SK-N-SH (cell line): ENCODE measurements at regions not wholly inside any gene's neighbourhood (a gene's known extent, or its start where the extent isn't known, plus 50 kb on each side); places are given as distances from the start of the nearest gene placed in this dataset.

Experiments used
- CTCF ChIA-PET: fragments of 300-600, 350-600 bp; formaldehyde crosslinking; extraction: SDS; loops from one replicate; lab custom pipeline; 2021; lab: Yijun Ruan, JAX
- POLR2A ChIA-PET: fragments of 350-600 bp; sonication (Branson Sonifier 250); formaldehyde crosslinking; extraction: SDS; loops from one replicate; lab custom pipeline; 2020; ENCODE audit warnings: antibody characterized with exemption, inconsistent platforms; lab: Yijun Ruan, JAX
- DNase-seq: peaks from one replicate; pipeline ENCODE4 v3.0.0; 2012
- H2AFZ ChIP-seq: fragments of 200-600 bp; sonication (generic); 2 replicates; pipeline ENCODE4 v1.8.1; 2016; ENCODE audit warnings: antibody characterized with exemption, mild to moderate bottlenecking, low read depth
- H3F3A ChIP-seq: fragments of 200-600 bp; sonication (generic); replicated peaks from 2 replicates; pipeline ENCODE3; 2016; ENCODE audit warnings: antibody characterized with exemption, mild to moderate bottlenecking; ENCODE audit not compliant: insufficient read depth
- H3K27ac ChIP-seq, 2 experiments: fragments of 200-500 bp in 1 of 2; fragments of 200-600 bp in 1 of 2; sonication (Bioruptor generic) in 1 of 2; sonication (generic), shearing (Covaris generic) in 1 of 2; 2 replicates each; pipeline versions ENCODE4 v1.5.1 to v1.6.1; 2014 to 2016; ENCODE audit warnings: low read depth in 2 of 2, inconsistent platforms in 1 of 2, low read length in 1 of 2, mild to moderate bottlenecking in 1 of 2, mixed read lengths in 1 of 2
- H3K27me3 ChIP-seq: fragments of 200-600 bp; sonication (generic), shearing (Covaris generic); 2 replicates; pipeline ENCODE4 v1.6.1; 2016; ENCODE audit warnings: mixed run types; ENCODE audit not compliant: insufficient read depth
- H3K36me3 ChIP-seq, 2 experiments: fragments of 200-500 bp in 1 of 2; fragments of 200-600 bp in 1 of 2; sonication (Bioruptor generic) in 1 of 2; sonication (generic) in 1 of 2; replicated peaks in 1 of 2; 2 replicates each; pipeline versions ENCODE3 to v1.5.1; 2014 to 2016; ENCODE audit warnings: low read length in 1 of 2, mild to moderate bottlenecking in 1 of 2; ENCODE audit not compliant: insufficient read depth in 2 of 2, control insufficient read depth in 1 of 2
- H3K4me1 ChIP-seq, 2 experiments: fragments of 200-500 bp in 1 of 2; fragments of 200-600 bp in 1 of 2; sonication (Bioruptor generic) in 1 of 2; sonication (generic), shearing (Covaris generic) in 1 of 2; 2 replicates each; pipeline versions ENCODE4 v1.5.1 to v1.6.1; 2014 to 2016; ENCODE audit warnings: low read depth in 1 of 2, low read length in 1 of 2, mixed run types in 1 of 2; ENCODE audit not compliant: insufficient read depth in 2 of 2, control insufficient read depth in 1 of 2
- H3K4me2 ChIP-seq: fragments of 200-600 bp; sonication (generic), shearing (Covaris generic); 2 replicates; pipeline ENCODE4 v1.6.1; 2017; ENCODE audit warnings: mixed run types
- H3K4me3 ChIP-seq, 2 experiments: fragments of 200-500 bp in 1 of 2; fragments of 200-600 bp in 1 of 2; sonication (Bioruptor generic) in 1 of 2; sonication (generic), shearing (Covaris generic) in 1 of 2; 2 replicates each; pipeline versions ENCODE4 v1.5.1 to v1.8.1; 2014 to 2016; ENCODE audit warnings: low read depth in 2 of 2, inconsistent platforms in 1 of 2, low read length in 1 of 2, mild to moderate bottlenecking in 1 of 2, mixed read lengths in 1 of 2, moderate library complexity in 1 of 2
- H3K79me2 ChIP-seq: fragments of 200-600 bp; sonication (generic); 2 replicates; pipeline ENCODE4 v1.8.1; 2017; ENCODE audit warnings: mild to moderate bottlenecking; ENCODE audit not compliant: insufficient read depth
- H3K9ac ChIP-seq: fragments of 200-600 bp; sonication (generic); 2 replicates; pipeline ENCODE4 v1.6.1; 2017; ENCODE audit warnings: mixed run types
- H3K9me2 ChIP-seq: fragments of 200-600 bp; sonication (generic); 2 replicates; pipeline ENCODE4 v1.6.1; 2017; ENCODE audit warnings: mixed run types
- H3K9me3 ChIP-seq: fragments of 200-600 bp; sonication (generic); 2 replicates; pipeline ENCODE4 v1.6.1; 2017; ENCODE audit warnings: mixed run types, mild to moderate bottlenecking, moderate library complexity
- H4K20me1 ChIP-seq: fragments of 200-600 bp; sonication (generic); 2 replicates; pipeline ENCODE4 v1.6.1; 2017; ENCODE audit warnings: mild to moderate bottlenecking, mixed run types; ENCODE audit not compliant: insufficient read depth
- CHD2 ChIP-seq: fragments of 150-350 bp; IDR thresholded peaks from 2 replicates; pipeline ENCODE4 v1.6.1; 2018; ENCODE audit warnings: low read length; ENCODE audit not compliant: partially characterized antibody
- EP300 ChIP-seq, 2 experiments: IDR thresholded peaks; 2 replicates each; pipeline versions ENCODE4 v1.4.0 to v1.6.1; 2012; ENCODE audit warnings: borderline replicate concordance in 1 of 2, low read depth in 1 of 2, low read length in 1 of 2
- FOXJ3 ChIP-seq: sonication (generic); formaldehyde crosslinking; IDR thresholded peaks from 2 replicates; pipeline ENCODE4 v1.5.1; 2020; ENCODE audit warnings: mild to moderate bottlenecking, missing genetic modification reagents
- FOXM1 ChIP-seq: IDR thresholded peaks from 2 replicates; pipeline ENCODE4 v1.4.0; 2012; ENCODE audit warnings: low read depth, mild to moderate bottlenecking
- MAX ChIP-seq: IDR thresholded peaks from 2 replicates; pipeline ENCODE4 v1.4.0; 2012; ENCODE audit warnings: low read depth
- NRF1 ChIP-seq: IDR thresholded peaks from 2 replicates; pipeline ENCODE4 v1.6.1; 2012; ENCODE audit warnings: low read depth, mild to moderate bottlenecking, low read length
- RFX5 ChIP-seq: IDR thresholded peaks from 2 replicates; pipeline ENCODE4 v1.6.1; 2012; ENCODE audit warnings: mild to moderate bottlenecking, improper control_type of control experiment, low read length
- RXRA ChIP-seq: IDR thresholded peaks from 2 replicates; pipeline ENCODE4 v1.4.0; 2012; ENCODE audit warnings: low read depth, mild to moderate bottlenecking, borderline replicate concordance
- TAF1 ChIP-seq: IDR thresholded peaks from 2 replicates; pipeline ENCODE4 v1.6.1; 2012; ENCODE audit warnings: low read depth, mild to moderate bottlenecking, low read length, moderate library complexity, borderline replicate concordance
- TEAD4 ChIP-seq: IDR thresholded peaks from 2 replicates; pipeline ENCODE4 v1.4.0; 2012; ENCODE audit warnings: mild to moderate bottlenecking, borderline replicate concordance; ENCODE audit not compliant: insufficient read depth
- WGBS: methylation state at CpG from one replicate; pipeline ENCODE4 v1.1.6; 2017; ENCODE audit warnings: low lambda C conversion rate; 5-methylcytosine and 5-hydroxymethylcytosine counted together
- TF ChIP-seq, protein P1 (sequence below): fragments of 150-350 bp; IDR thresholded peaks from 2 replicates; pipeline ENCODE4 v1.6.1; 2016; ENCODE audit warnings: mild to moderate bottlenecking, low read depth, low read length
- TF ChIP-seq, protein P2 (sequence below): fragments of 200-600 bp; sonication (generic); IDR thresholded peaks from 2 replicates; pipeline ENCODE4 v1.6.1; 2017; ENCODE audit warnings: antibody characterized with exemption, mild to moderate bottlenecking, moderate library complexity
- TF ChIP-seq, protein P3 (sequence below): IDR thresholded peaks from 2 replicates; pipeline ENCODE4 v1.6.1; 2012; ENCODE audit warnings: mild to moderate bottlenecking, low read depth, low read length, moderate library complexity

GRCh38 chr5:50995285-50995942 is 329.0 kb downstream of the PARP8 start:
- ChIA-PET CTCF (interaction anchor here (1.6 kb wide), 1 partner anchor 26 kb away, joined by 3 read pairs; no protein-coding TSS in a partner anchor), POLR2A (no interaction called here)
- no peak for DNase-seq
- H3K27me3 ChIP-seq = no peaks in the 10 kb centered on the region; the same call in 1 of the 2 replicates
- H3K9me2 ChIP-seq = no peaks in the 10 kb centered on the region
- no peak overlapping the region for H3K27ac ChIP-seq
- no peaks in the 10 kb centered on the region for H3K79me2 ChIP-seq
- no peak overlapping the region for H3K4me3 ChIP-seq
- no peaks in the 10 kb centered on the region for H4K20me1 ChIP-seq
- no peaks in the 10 kb centered on the region for H3K9me3 ChIP-seq
- H2AFZ ChIP-seq = no peak overlapping the region
- H3F3A ChIP-seq = no peaks in the 10 kb centered on the region
- H3K4me2 ChIP-seq = no peak overlapping the region
- WGBS = 59% methylated on average over 3 of the region's 3 CpGs
- no peak for TF ChIP-seq RFX5
- TF ChIP-seq TEAD4 = no peak
- no peak for TF ChIP-seq MAX
- no peak for TF ChIP-seq FOXJ3 (CRISPR knock-in tag)
- H3K36me3 ChIP-seq = no peaks in the 10 kb centered on the region
- H3K9ac ChIP-seq = no peak overlapping the region
- H3K4me1 ChIP-seq = no peaks in the 10 kb centered on the region

GRCh38 chr5:51001227-51001923 is 334.9 kb downstream of the PARP8 start:
- TF ChIP-seq, protein P1, sequence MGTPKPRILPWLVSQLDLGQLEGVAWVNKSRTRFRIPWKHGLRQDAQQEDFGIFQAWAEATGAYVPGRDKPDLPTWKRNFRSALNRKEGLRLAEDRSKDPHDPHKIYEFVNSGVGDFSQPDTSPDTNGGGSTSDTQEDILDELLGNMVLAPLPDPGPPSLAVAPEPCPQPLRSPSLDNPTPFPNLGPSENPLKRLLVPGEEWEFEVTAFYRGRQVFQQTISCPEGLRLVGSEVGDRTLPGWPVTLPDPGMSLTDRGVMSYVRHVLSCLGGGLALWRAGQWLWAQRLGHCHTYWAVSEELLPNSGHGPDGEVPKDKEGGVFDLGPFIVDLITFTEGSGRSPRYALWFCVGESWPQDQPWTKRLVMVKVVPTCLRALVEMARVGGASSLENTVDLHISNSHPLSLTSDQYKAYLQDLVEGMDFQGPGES = no peak
- TF ChIP-seq, protein P2, sequence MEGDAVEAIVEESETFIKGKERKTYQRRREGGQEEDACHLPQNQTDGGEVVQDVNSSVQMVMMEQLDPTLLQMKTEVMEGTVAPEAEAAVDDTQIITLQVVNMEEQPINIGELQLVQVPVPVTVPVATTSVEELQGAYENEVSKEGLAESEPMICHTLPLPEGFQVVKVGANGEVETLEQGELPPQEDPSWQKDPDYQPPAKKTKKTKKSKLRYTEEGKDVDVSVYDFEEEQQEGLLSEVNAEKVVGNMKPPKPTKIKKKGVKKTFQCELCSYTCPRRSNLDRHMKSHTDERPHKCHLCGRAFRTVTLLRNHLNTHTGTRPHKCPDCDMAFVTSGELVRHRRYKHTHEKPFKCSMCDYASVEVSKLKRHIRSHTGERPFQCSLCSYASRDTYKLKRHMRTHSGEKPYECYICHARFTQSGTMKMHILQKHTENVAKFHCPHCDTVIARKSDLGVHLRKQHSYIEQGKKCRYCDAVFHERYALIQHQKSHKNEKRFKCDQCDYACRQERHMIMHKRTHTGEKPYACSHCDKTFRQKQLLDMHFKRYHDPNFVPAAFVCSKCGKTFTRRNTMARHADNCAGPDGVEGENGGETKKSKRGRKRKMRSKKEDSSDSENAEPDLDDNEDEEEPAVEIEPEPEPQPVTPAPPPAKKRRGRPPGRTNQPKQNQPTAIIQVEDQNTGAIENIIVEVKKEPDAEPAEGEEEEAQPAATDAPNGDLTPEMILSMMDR = no peak
- no peak for TF ChIP-seq CHD2
- TF ChIP-seq TAF1 = no peak
- no peak for TF ChIP-seq FOXM1
- no peak for TF ChIP-seq RXRA
- TF ChIP-seq, protein P3, sequence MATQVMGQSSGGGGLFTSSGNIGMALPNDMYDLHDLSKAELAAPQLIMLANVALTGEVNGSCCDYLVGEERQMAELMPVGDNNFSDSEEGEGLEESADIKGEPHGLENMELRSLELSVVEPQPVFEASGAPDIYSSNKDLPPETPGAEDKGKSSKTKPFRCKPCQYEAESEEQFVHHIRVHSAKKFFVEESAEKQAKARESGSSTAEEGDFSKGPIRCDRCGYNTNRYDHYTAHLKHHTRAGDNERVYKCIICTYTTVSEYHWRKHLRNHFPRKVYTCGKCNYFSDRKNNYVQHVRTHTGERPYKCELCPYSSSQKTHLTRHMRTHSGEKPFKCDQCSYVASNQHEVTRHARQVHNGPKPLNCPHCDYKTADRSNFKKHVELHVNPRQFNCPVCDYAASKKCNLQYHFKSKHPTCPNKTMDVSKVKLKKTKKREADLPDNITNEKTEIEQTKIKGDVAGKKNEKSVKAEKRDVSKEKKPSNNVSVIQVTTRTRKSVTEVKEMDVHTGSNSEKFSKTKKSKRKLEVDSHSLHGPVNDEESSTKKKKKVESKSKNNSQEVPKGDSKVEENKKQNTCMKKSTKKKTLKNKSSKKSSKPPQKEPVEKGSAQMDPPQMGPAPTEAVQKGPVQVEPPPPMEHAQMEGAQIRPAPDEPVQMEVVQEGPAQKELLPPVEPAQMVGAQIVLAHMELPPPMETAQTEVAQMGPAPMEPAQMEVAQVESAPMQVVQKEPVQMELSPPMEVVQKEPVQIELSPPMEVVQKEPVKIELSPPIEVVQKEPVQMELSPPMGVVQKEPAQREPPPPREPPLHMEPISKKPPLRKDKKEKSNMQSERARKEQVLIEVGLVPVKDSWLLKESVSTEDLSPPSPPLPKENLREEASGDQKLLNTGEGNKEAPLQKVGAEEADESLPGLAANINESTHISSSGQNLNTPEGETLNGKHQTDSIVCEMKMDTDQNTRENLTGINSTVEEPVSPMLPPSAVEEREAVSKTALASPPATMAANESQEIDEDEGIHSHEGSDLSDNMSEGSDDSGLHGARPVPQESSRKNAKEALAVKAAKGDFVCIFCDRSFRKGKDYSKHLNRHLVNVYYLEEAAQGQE = no peak
- no peak for TF ChIP-seq EP300 (IDR thresholded peaks at IDR 0.05; ENCODE audit: borderline replicate concordance in 1 of 2, low read depth in 1 of 2, low read length in 1 of 2)
- TF ChIP-seq NRF1 = no peak
- WGBS = 11% methylated on average over 4 of the region's 4 CpGs

More at GRCh38 chr5:51001227-51001923, 334.9 kb downstream of the PARP8 start:
- Histone ChIP-seq H2AFZ (no peak overlapping the region), H3F3A (no peaks in the 10 kb centered on the region), H3K9me2 (no peaks in the 10 kb centered on the region), H3K27me3 (no peaks in the 10 kb centered on the region), H3K4me3 (no peak overlapping the region), H3K9ac (no peak overlapping the region), H3K79me2 (no peaks in the 10 kb centered on the region), H3K4me1 (peaks cover 0 to 2% of the 10 kb centered on the region in 2 experiments; a peak in 1 of 4 replicates), H3K4me2 (no peak overlapping the region), H3K9me3 (no peaks in the 10 kb centered on the region), H3K27ac (no peak overlapping the region; a peak in 1 of 4 replicates), H4K20me1 (no peaks in the 10 kb centered on the region), H3K36me3 (no peaks in the 10 kb centered on the region)
- CTCF ChIA-PET = interaction anchor here (0.9 to 1.1 kb wide), 3 partner anchors 32 to 374 kb away, joined by 3 read pairs; no protein-coding TSS in a partner anchor
- POLR2A ChIA-PET = no interaction called here
- peak; percentile 5 for DNase-seq
